IMR-90 (cell line): ENCODE measurements at regions not wholly inside any gene's neighbourhood (a gene's known extent, or its start where the extent isn't known, plus 50 kb on each side); places are given as distances from the start of the nearest gene placed in this dataset.

ENCODE experiments used
- ATAC-seq: fragments of 200-7000 bp; cut with Tn5 transposase; 2 replicates; pipeline ENCODE4 v1.9.1; 2020; ENCODE audit warnings: low read depth, mild to moderate bottlenecking, moderate library complexity
- BruUV-seq: library from RNA; stranded (reverse); fragments of 400-500 nt; replicated peaks from 2 replicates; lab custom pipeline; 2021; lab: Mats Ljungman, UMichigan
- CTCF ChIA-PET: fragments of 300-600 bp; formaldehyde crosslinking; extraction: SDS; loops from one replicate; lab custom pipeline; 2021; ENCODE audit warnings: antibody characterized with exemption; lab: Yijun Ruan, JAX
- POLR2A ChIA-PET: fragments of 300-600 bp; sonication (Branson Sonifier 250); formaldehyde crosslinking; loops from one replicate; lab custom pipeline; 2022; ENCODE audit warnings: antibody characterized with exemption; ENCODE audit not compliant: unreplicated experiment; lab: Charles Lee
- DNase-seq: peaks from one replicate; pipeline ENCODE4 v3.0.0; 2013
- H2AFZ ChIP-seq: replicated peaks from 2 replicates; pipeline ENCODE3; 2013; ENCODE audit warnings: low read length, mild to moderate bottlenecking; ENCODE audit not compliant: poor library complexity
- H2AK5ac ChIP-seq: 2 replicates; pipeline ENCODE4 v1.6.1; 2013; ENCODE audit warnings: low read depth, low read length, inconsistent platforms
- H2AK9ac ChIP-seq: replicated peaks from 2 replicates; pipeline ENCODE3; 2013; ENCODE audit warnings: mild to moderate bottlenecking, low read depth, low read length, moderate library complexity; ENCODE audit not compliant: poor library complexity
- H2BK120ac ChIP-seq: 2 replicates; pipeline ENCODE4 v1.6.1; 2013; ENCODE audit warnings: low read depth, low read length, inconsistent platforms
- H2BK15ac ChIP-seq: 3 replicates; pipeline ENCODE4 v1.6.1; 2013; ENCODE audit warnings: low read depth, low read length, inconsistent platforms
- H2BK20ac ChIP-seq: 2 replicates; pipeline ENCODE4 v1.6.1; 2013; ENCODE audit warnings: low read depth, mild to moderate bottlenecking, inconsistent platforms, low read length, moderate library complexity
- H2BK5ac ChIP-seq: 2 replicates; pipeline ENCODE4 v1.6.1; 2013; ENCODE audit warnings: mild to moderate bottlenecking, low read depth, low read length, inconsistent platforms; ENCODE audit not compliant: poor library complexity, severe bottlenecking
- H3K14ac ChIP-seq: replicated peaks from 2 replicates; pipeline ENCODE4 v1.6.1; 2013; ENCODE audit warnings: low read depth, low read length, inconsistent platforms
- H3K18ac ChIP-seq: 2 replicates; pipeline ENCODE4 v1.6.1; 2013; ENCODE audit warnings: low read depth, low read length, control low read depth
- H3K23ac ChIP-seq: 2 replicates; pipeline ENCODE4 v1.6.1; 2013; ENCODE audit warnings: low read depth, low read length, inconsistent platforms
- H3K27ac ChIP-seq: 2 replicates; pipeline ENCODE4 v1.5.1; 2013; ENCODE audit warnings: mild to moderate bottlenecking, control low read depth, low read length; ENCODE audit not compliant: insufficient read depth
- H3K27me3 ChIP-seq: 2 replicates; pipeline ENCODE4 v1.6.1; 2013; ENCODE audit warnings: low read length; ENCODE audit not compliant: control insufficient read depth, insufficient read depth
- H3K36me3 ChIP-seq: 2 replicates; pipeline ENCODE4 v1.6.1; 2013; ENCODE audit warnings: low read length, mixed read lengths; ENCODE audit not compliant: control insufficient read depth, insufficient read depth
- H3K4ac ChIP-seq: 2 replicates; pipeline ENCODE4 v1.6.1; 2013; ENCODE audit warnings: low read depth, low read length, inconsistent platforms
- H3K4me1 ChIP-seq: 2 replicates; pipeline ENCODE4 v1.6.1; 2013; ENCODE audit warnings: low read length, mixed read lengths; ENCODE audit not compliant: control insufficient read depth, insufficient read depth
- H3K4me2 ChIP-seq: 2 replicates; pipeline ENCODE4 v1.6.1; 2013; ENCODE audit warnings: low read depth, mild to moderate bottlenecking, control low read depth, low read length, moderate library complexity
- H3K4me3 ChIP-seq: 2 replicates; pipeline ENCODE4 v1.5.1; 2013; ENCODE audit warnings: low read depth, mild to moderate bottlenecking, control low read depth, low read length, moderate library complexity; ENCODE audit not compliant: insufficient read depth
- H3K56ac ChIP-seq: 2 replicates; pipeline ENCODE4 v1.6.1; 2013; ENCODE audit warnings: low read length, inconsistent platforms; ENCODE audit not compliant: insufficient read depth; ENCODE audit errors: extremely low read depth
- H3K79me1 ChIP-seq, 2 experiments: 2 replicates each; pipeline ENCODE4 v1.6.1; 2013; ENCODE audit warnings: low read length in 2 of 2, inconsistent platforms in 1 of 2, low read depth in 1 of 2
- H3K9ac ChIP-seq: 2 replicates; pipeline ENCODE4 v1.6.1; 2013; ENCODE audit warnings: low read depth, low read length, control low read depth
- H3K9me1 ChIP-seq: 2 replicates; pipeline ENCODE4 v1.6.1; 2013; ENCODE audit warnings: low read length, inconsistent platforms; ENCODE audit not compliant: insufficient read depth
- H3K9me3 ChIP-seq: 2 replicates; pipeline ENCODE4 v1.6.1; 2013; ENCODE audit warnings: low read length; ENCODE audit not compliant: control insufficient read depth, insufficient read depth
- H4K20me1 ChIP-seq: 2 replicates; pipeline ENCODE4 v1.6.1; 2013; ENCODE audit warnings: low read length, inconsistent platforms; ENCODE audit not compliant: insufficient read depth
- H4K5ac ChIP-seq: 2 replicates; pipeline ENCODE4 v1.6.1; 2013; ENCODE audit warnings: mild to moderate bottlenecking, low read depth, low read length, control low read depth
- H4K8ac ChIP-seq, 2 experiments: 2 replicates each; pipeline ENCODE4 v1.6.1; 2013; ENCODE audit warnings: low read depth in 2 of 2, low read length in 2 of 2, control low read depth in 1 of 2, inconsistent platforms in 1 of 2
- H4K91ac ChIP-seq: 2 replicates; pipeline ENCODE4 v1.6.1; 2013; ENCODE audit warnings: low read depth, low read length, inconsistent platforms; ENCODE audit not compliant: insufficient read depth
- CEBPB ChIP-seq: IDR thresholded peaks from 2 replicates; pipeline ENCODE4 v1.6.1; 2012; ENCODE audit warnings: low read depth, low read length, improper control_type of control experiment
- CHD1 ChIP-seq: IDR thresholded peaks from 2 replicates; pipeline ENCODE4 v1.6.1; 2012; ENCODE audit warnings: low read depth, low read length, improper control_type of control experiment
- CTCF ChIP-seq: conservative IDR thresholded peaks from 2 replicates; pipeline ENCODE4 v1.5.1; 2012; ENCODE audit warnings: mild to moderate bottlenecking, low read depth, low read length, improper control_type of control experiment
- ELK1 ChIP-seq: fragments of 150-350 bp; IDR thresholded peaks from 2 replicates; pipeline ENCODE4 v1.6.1; 2016; ENCODE audit warnings: low read depth, mild to moderate bottlenecking, low read length, moderate library complexity, borderline replicate concordance
- FOS ChIP-seq: fragments of 150-350 bp; IDR thresholded peaks from 2 replicates; pipeline ENCODE4 v1.6.1; 2016; ENCODE audit warnings: low read depth, low read length
- MAFK ChIP-seq: IDR thresholded peaks from 2 replicates; pipeline ENCODE4 v1.6.1; 2012; ENCODE audit warnings: low read depth, low read length, improper control_type of control experiment
- NFE2L2 ChIP-seq: fragments of 150-350 bp; IDR thresholded peaks from 2 replicates; pipeline ENCODE4 v1.6.1; 2016; ENCODE audit warnings: low read depth, mild to moderate bottlenecking, low read length
- RAD21 ChIP-seq: IDR thresholded peaks from 2 replicates; pipeline ENCODE4 v1.6.1; 2012; ENCODE audit warnings: low read length, improper control_type of control experiment
- RCOR1 ChIP-seq: IDR thresholded peaks from 2 replicates; pipeline ENCODE4 v1.6.1; 2012; ENCODE audit warnings: mild to moderate bottlenecking, low read length, improper control_type of control experiment; ENCODE audit not compliant: insufficient replicate concordance
- RFX5 ChIP-seq: IDR thresholded peaks from 2 replicates; pipeline ENCODE4 v1.8.0; 2012; ENCODE audit warnings: low read depth, mild to moderate bottlenecking, low read length, moderate library complexity
- SMC3 ChIP-seq: fragments of 150-350 bp; IDR thresholded peaks from 2 replicates; pipeline ENCODE4 v1.6.1; 2016; ENCODE audit warnings: low read depth, mild to moderate bottlenecking, antibody characterized with exemption, low read length, moderate library complexity
- WGBS, 2 experiments: methylation state at CpG; one replicate each; pipeline versions ENCODE4 v1.1.5 to v1.1.7; 2013; ENCODE audit warnings: missing lambda C conversion rate in 2 of 2; ENCODE audit not compliant: insufficient read length in 1 of 2; ENCODE audit errors: extremely low coverage in 2 of 2; 5-methylcytosine and 5-hydroxymethylcytosine counted together
- dilution Hi-C: fragments of 300-500 bp; cut with HindIII; formaldehyde crosslinking; loops from one replicate; pipeline ENCODE4 v1.14.3; 2018; ENCODE audit warnings: low sequenced_read_pairs; ENCODE audit not compliant: unreplicated experiment
- in situ Hi-C: fragments of 300-500 bp; cut with MboI; formaldehyde crosslinking; loops from 3 replicates; pipeline ENCODE4 v1.14.3; 2019; ENCODE audit warnings: low sequenced_read_pairs, inconsistent platforms, mixed read lengths
- intact Hi-C: fragments of 100-400 bp; cut with micrococcal nuclease; formaldehyde crosslinking; loops from 2 replicates; pipeline ENCODE4 v1.10.0; 2022

- DNase-seq: peak; percentile 13
- intact Hi-C loops (loop anchor here (5.0 to 10.0 kb wide), 2 partner anchors 129 to 172 kb away; partner anchors contain the start of gene EAPP), in situ Hi-C loops (no loop called here), dilution Hi-C loops (no loop called here)
- no peak overlapping the region for H4K5ac ChIP-seq
- WGBS, 2 experiments: no CpG with 5 or more reads among the region's 5 CpGs
- H3K79me1 ChIP-seq: no peaks in the 10 kb centered on the region
- H4K20me1 ChIP-seq: no peaks in the 10 kb centered on the region
- CTCF ChIA-PET: interaction anchor here (1.1 kb wide), 1 partner anchor 9 kb away, joined by 4 read pairs; no protein-coding TSS in a partner anchor
- H3K36me3 ChIP-seq: no peaks in the 10 kb centered on the region
- H3K27ac ChIP-seq: no peak overlapping the region
- no peak overlapping the region for H3K23ac ChIP-seq
- H3K56ac ChIP-seq: no peak overlapping the region
- H3K9ac ChIP-seq: no peak overlapping the region
- no TSS peak for BruUV-seq
- H2BK120ac ChIP-seq: no peak overlapping the region
- no peaks in the 10 kb centered on the region for H3K9me3 ChIP-seq
- no peak overlapping the region for H3K4ac ChIP-seq
- no peak overlapping the region for H2BK15ac ChIP-seq
- peaks cover 9% of the 10 kb centered on the region; the same call in 1 of the 2 replicates for H3K4me1 ChIP-seq
- H2BK20ac ChIP-seq: no peak overlapping the region
- no peak overlapping the region for H4K8ac ChIP-seq
- H3K14ac ChIP-seq: no peak overlapping the region
- POLR2A ChIA-PET: interaction anchor here (0.5 kb wide), 1 partner anchor 66 kb away, joined by 9 read pairs; no protein-coding TSS in a partner anchor
- no peak overlapping the region for H4K91ac ChIP-seq
- no peak overlapping the region for H2AFZ ChIP-seq
- ATAC-seq: 0 out of 2 replicates have a peak, but pooled peaks have one; percentile 53
- H3K9me1 ChIP-seq: no peaks in the 10 kb centered on the region
- no peak overlapping the region for H2BK5ac ChIP-seq
- H3K4me2 ChIP-seq: no peak overlapping the region
- no peak overlapping the region for H2AK5ac ChIP-seq
- peak overlapping the region; percentile 52; the same call in 1 of the 2 replicates for H3K18ac ChIP-seq
- no peak for TF ChIP-seq RFX5
- no peak for TF ChIP-seq FOS
- no peak for TF ChIP-seq RCOR1
- peak; percentile 23; the same call in 1 of the 2 replicates for TF ChIP-seq RAD21
- no peak for TF ChIP-seq NFE2L2
- no peak for TF ChIP-seq CEBPB
- TF ChIP-seq ELK1: no peak
- TF ChIP-seq CHD1: no peak
- no peak for TF ChIP-seq SMC3
- 0 out of 2 replicates have a peak, but pooled peaks have one; percentile 26 for TF ChIP-seq CTCF
- TF ChIP-seq MAFK: no peak
- H2AK9ac ChIP-seq: no peak overlapping the region
- H3K4me3 ChIP-seq: no peak overlapping the region
- H3K27me3 ChIP-seq: no peaks in the 10 kb centered on the region
Measured at GRCh38 chr14:34365309-34365915, 96.6 kb downstream of the SPTSSA start.
